ENCODE measurements at regions not wholly inside any gene's neighbourhood (a gene's known extent, or its start where the extent isn't known, plus 50 kb on each side); places are given as distances from the start of the nearest gene placed in this dataset.

DNA sequence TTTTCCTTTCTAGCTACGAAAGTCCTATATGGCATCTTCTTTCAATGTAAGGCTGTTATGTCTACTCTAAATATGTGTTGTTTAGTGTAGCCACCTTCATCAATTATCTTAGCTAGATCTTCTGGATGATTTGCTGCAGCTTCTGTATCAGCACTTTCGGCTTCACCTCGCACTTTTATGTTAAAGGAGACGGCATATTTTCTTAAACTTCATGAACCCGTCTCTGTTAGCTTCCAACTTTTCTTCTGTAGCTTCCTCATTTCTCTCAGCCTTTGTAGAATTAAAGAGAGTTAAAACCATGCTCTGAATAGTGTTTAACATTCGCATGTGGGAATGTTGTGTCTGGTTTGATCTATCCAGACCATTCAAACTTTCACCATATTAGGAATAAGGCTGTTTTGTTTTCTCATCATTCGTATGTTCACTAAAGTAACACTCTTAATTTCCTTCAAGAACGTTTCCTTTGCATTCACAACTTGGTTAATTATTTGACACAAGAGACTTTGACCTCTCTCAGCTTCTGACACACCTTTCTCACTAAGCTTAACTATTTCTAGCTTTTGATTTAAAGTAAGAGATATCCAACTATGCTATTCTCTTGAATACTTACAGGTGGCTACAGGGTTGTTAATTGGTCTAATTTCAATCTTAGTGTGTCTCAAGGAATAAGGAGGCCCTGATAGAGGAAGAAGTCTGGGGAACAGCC is 476.8 kb downstream of the GABRG1 start:
- no peak for DNase-seq (ENCODE audit: low read depth)

DNA sequence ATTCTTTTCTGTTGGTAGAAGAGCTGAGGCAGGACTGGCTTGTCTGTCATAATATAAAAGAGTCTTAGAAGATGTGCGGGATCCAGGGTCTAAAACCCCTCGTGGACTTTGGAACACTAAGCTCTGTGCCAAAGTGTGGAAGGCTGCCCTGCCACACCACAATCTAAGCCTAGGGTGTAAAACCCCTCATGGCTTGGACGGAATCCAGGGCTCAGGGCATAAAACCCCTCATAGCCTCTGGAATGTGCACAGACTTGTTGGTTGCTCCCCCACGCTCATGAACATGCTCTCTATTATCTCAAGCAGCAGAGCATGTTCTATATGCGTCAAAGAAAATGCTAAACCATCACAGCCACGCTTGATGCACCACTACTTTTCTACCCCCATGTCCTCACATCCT is 483.6 kb downstream of the GABRG1 start:
- DNase-seq (ENCODE audit: low read depth): no peak

- no peak for DNase-seq (ENCODE audit: low read depth)
Observed at GRCh38 chr4:45638641-45639040, 485.2 kb downstream of the GABRG1 start.

DNA sequence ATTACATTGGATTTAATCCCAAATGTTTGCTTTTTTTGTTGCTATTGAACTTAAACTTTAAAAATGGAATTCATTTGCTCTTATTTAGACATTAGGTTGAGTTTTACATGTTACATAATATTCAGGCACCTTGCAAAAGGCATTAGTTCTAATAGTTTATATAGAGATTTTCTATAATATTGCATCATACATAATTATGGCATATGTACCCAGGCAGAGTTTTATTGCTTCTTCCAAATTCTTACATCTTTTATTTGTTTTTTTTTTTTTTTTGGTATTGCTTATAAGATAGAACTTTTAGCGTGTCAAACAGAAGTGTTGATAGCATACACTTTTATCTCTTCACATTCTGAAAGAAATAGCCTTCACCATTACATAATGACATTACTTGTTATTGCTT is 487.7 kb downstream of the GABRG1 start:
- DNase-seq (ENCODE audit: low read depth): no peak

- no peak for DNase-seq (ENCODE audit: low read depth)
Observed at GRCh38 chr4:45629717-45630116, 494.1 kb downstream of the GABRG1 start.

DNA sequence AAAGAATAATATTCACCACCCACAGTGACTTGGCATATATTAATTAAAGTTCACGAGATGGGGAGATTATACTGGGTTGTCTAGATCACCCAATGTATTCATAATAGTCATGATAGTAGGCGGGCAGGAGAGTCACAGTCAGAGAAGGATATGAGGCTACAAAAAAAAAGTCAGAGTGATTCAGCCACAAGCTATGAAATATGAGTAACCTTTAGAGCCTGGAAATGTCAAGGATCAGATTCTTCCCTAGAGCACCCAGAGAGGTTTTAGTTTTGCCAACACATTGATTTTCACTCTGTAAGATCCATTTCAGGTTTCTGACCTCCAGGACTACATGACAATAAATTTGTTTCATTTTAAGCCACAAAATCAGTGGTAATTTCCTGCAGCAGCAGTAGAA is 501.9 kb downstream of the GABRG1 start:
- peak; percentile 90 for DNase-seq (ENCODE audit: low read depth)

DNA sequence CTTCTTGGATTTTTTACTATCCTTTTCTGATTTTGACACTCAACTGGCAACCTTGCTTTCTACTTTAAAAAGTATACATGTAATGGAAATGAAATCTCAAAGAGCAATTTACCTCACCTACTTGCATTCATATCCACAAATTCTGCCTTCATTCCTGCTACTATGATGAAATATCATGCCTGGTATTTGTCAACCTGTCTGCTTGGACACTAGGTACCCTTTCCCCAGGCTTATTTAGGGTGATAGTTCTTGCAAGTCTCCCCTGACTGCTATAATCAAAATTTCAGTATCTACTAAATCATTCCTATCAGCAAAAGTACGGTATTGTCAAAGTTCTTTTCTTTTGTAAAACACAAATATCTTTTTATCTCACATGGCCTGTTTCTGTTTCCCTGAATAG is 503.0 kb downstream of the GABRG1 start:
- no peak for DNase-seq (ENCODE audit: low read depth)

DNA sequence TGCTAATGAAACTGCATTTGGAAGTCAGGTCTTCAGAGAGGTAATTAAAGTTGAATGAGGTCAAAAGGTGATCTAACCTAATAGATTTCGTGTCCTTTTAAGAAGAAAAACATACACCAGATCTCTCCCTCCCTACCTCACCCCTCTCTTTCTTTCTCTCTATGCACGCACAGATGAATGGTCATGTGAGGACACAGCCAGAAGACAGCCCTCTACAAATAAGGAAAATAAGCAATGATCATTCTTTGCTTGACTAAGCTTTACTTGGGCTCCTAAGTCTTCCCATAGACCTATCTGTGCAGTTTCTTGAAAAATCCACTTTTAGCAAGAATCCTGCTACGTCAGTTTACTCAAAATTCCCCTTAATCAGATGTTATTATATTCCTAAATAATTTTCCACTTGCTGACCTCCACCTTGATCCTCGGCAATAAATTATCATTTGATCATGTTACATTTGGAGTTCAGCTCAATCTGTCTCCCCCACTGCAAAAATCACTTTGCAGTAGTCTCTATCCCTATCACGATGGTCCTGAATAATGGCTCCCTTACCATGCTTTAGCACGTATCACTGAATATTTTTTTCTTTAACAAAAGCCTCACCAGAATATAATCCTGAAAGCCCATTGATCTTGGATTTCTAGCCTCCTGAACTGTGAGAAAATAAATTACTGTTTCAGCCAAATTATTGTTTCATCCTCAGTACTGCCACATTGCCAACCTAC is 527.3 kb downstream of the GABRG1 start:
- DNase-seq (ENCODE audit: low read depth): no peak

- DNase-seq (ENCODE audit: low read depth): no peak
Observed at GRCh38 chr4:45580334-45580733, 543.5 kb downstream of the GABRG1 start.

DNA sequence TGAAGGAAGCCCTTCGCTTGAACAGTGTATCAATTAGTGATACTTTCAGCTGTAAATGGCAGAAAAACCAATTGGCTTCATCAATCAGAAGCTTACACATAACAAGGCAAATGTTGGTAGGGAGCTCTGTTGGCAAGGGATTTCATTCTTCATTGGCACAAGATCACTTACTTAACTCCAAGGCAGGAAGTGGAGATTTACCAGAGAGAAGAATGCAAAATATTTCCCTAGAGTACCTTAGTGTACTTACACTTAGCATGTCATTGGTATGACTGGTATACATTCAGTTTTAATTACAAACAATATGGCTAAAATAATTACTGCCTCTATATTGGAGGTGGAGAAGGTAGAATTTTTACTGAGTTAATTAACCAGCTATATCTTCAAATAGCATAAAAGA is 545.0 kb downstream of the GABRG1 start:
- peak; percentile 19 for DNase-seq (ENCODE audit: low read depth)

DNA sequence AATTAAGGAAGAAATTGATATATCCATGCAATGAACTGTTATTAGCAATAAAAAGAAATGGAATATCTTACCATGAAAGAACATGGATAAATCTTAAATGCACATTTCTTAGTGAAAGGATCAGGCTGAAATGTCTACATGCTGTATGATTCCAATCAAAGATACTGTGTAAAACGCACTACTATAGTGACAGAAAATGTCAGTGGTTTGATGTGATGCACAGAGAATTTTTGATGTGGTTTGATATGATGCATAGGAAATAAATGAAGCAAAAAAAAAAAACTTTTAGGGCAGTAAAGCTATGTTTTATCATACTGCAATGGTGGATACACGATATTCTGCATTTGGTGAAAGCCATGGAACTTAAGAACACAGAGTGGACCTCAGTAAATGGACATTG is 547.6 kb downstream of the GABRG1 start:
- DNase-seq (ENCODE audit: low read depth): no peak

DNA sequence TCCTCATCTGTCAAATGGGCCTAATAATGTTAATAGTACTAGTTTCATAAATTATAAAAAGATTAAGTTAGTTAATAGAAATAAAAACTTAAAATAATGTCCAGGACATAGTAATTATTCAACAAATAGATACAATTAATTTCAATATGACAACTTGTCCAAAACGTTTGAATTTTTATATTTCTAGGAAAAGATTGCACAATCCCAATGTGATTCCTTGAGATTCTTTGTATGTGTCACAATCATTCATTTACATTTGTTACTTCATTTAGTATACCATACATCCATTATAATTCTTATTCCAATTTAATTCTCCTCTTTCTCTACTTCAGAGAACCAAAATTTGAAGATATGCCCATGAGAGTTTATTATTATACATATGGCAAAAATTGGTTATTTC is 554.2 kb downstream of the GABRG1 start:
- no peak for DNase-seq (ENCODE audit: low read depth)

GRCh38 chr4:45568694-45569093 is 555.2 kb downstream of the GABRG1 start:
- DNase-seq (ENCODE audit: low read depth): no peak

GRCh38 chr4:45566896-45567603 is 556.8 kb downstream of the GABRG1 start:
- DNase-seq (ENCODE audit: low read depth): no peak

DNA sequence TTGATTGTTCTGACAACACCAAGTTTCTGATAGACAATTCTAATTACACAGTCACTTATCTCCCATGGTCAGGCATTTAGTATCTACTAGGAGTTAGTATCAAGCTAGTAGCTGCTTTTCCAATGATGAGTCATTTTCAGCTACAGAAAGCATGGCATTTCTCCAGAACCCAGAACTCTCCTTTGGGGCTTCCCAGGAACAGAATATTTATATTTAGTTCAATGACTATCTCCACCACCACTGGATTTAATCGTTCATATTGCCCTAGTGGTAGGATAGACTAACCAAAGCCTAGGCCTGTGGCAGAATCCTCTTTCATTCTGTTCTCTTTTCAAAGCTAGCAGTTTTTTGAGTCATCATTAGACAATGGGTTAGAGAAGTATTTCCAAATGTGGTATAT is 569.4 kb downstream of the GABRG1 start:
- DNase-seq (ENCODE audit: low read depth): peak; percentile 72

GRCh38 chr4:45550766-45551366 is 573.0 kb downstream of the GABRG1 start:
- DNase-seq (ENCODE audit: low read depth): no peak

DNA sequence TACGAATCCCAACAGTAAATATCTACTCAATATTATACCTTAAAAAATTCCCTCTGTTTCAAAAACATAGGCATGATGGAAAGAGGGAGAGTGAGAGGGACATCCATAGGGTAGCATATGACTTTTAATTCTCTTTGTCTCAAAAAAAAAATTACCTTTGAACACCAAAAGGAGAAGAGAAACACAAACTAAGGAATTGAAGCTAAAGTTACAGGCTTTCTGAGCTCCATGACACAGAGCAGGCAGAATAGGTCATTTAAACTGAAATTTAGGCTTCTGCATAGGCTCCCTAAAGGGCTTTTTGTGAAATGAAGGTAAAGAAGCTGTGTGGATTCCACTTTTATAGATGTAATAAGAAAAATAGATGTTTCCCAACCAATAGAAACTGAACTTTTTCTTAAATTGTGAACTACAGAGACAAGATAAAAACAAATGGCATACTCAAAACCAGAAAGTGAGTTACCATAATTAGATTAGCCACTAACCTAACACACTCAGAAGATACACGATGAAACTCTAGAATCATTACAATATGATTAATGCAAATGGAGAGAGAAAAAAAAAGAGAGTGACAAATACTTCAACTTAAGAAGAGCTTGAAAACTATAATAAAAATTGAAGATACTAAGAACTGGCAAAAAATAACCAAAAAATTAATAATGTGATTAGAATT is 584.6 kb downstream of the GABRG1 start:
- DNase-seq (ENCODE audit: low read depth): no peak

GRCh38 chr4:45530498-45530897 is 593.4 kb downstream of the GABRG1 start:
- no peak for DNase-seq (ENCODE audit: low read depth)

DNA sequence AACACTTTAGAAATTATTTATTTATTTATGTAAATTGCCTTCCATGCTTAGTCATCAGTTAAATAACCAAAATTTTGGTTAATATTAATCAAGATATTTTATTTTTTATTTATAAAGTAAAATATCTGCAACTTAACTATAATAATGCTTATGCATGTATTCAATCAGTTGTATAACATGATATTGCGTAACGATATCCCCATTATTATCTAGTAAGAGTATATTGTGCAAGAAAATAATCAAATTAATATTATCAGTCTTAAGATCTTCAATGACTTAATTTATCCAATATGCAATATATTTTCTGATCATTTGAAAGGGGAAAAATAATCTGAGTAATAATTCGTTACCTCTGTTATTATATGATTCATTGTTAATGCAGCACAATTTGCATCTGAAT is 596.7 kb downstream of the GABRG1 start:
- DNase-seq (ENCODE audit: low read depth): no peak

GRCh38 chr4:45518832-45519231 is 605.0 kb downstream of the GABRG1 start:
- DNase-seq (ENCODE audit: low read depth): no peak

DNA sequence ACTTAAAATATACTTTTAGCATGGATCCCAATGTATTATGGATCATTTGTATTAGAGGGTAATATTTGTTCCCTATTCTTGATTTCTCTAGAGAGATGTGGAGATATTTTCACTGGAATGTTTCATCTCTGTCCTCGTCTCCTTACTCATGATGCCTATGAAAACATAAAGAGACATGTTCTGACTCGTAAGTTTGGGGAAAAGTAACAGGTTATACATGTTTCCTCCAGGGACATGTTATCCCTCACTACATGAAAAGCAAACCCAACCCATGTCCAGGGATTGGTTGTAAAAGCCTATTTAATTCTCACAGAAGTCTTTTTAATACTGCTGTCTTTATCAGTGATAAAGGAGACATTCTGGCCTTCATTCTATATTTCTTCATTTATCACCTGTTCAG is 621.4 kb downstream of the GABRG1 start:
- DNase-seq (ENCODE audit: low read depth): no peak

DNA sequence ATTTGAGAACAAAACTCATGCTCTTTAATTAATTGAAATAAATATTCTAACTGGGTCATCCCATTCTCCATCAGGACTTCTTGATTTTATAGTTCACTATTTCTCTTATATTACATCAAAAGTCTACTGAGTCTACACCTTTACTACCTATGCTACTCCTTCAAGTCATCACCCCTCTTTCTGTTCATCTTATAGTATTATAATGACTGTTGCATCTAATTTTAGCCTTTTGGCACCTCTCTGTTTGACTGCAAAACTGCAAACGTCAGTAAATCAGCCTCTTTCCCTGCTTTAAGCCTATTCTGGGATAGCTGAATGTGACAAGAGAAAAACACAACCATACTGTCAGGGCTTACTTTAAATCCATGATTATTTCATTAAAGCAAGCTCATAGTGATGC is 639.1 kb downstream of the GABRG1 start:
- no peak for DNase-seq (ENCODE audit: low read depth)

All from HT1080 (cell line).